Kasumi-1 (cell line): ENCODE measurements at regions not wholly inside any gene's neighbourhood (a gene's known extent, or its start where the extent isn't known, plus 50 kb on each side); places are given as distances from the start of the nearest gene placed in this dataset.
"Not testable (repeated sequence)": the region's sequence is repeated elsewhere in the genome, so short reads cannot be mapped to it uniquely, and the experiment has no call there.

Experiments
- DNase-seq, 2 experiments: peaks; one replicate each; lab custom pipeline; 2025; lab: John Stamatoyannopoulos, UW

DNA sequence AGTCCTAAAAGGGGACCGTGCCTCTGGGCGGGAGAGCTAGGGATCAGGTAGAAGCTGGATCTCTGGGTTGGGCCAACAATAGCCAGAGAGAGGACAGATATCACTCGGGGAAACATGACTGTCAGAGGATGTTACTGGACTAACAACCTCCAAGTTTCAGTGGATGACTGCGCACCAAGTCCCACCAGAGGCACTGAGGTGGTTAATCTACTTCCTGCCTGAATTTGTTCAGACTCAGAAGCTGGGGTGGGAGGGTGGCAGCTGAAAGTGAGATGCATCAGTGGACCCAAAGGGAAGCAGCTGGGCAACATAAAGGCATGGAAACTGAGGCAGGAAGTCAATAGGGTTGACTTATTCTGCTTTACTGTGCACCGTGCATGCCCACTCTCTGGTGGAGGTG, 130.1 kb upstream of the SLC44A1 start:
- DNase-seq = no peak

DNA sequence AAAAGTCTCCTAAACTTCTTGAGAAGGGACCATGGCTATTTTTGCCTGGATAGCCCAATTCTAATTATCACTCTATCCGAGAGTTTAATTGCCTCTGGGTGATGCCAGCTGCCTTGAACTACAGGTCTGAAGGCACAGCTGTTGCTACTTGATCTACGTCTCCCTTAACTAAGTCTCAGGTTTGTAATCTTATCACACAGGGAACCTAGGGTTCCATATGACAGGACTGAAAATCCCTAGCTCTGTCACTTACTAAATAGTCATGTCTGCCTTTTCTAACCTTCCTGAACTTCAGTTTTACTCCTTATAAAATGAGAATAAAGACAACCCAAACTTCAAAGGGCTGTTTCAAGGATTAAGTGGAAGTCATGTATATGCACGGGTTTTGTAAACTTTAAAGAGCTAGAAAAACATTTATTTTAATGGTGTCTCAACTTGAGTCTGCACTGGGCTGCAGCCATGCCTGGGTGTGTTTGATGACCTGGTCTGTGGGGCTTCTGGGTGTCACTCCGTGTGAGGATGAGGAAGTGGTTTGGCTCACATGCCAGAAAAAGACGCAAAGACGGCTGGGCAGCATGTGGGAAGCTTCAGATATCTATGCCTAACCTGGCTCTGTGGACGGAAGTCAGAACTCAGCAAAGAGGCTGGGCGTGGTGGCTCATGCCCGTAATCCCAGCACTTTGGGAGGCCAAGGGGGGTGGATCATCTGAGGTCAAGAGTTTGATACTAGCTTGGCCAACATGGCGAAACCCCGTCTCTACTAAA, 129.3 kb upstream of the SLC44A1 start:
- DNase-seq = peak; percentile 74

DNA sequence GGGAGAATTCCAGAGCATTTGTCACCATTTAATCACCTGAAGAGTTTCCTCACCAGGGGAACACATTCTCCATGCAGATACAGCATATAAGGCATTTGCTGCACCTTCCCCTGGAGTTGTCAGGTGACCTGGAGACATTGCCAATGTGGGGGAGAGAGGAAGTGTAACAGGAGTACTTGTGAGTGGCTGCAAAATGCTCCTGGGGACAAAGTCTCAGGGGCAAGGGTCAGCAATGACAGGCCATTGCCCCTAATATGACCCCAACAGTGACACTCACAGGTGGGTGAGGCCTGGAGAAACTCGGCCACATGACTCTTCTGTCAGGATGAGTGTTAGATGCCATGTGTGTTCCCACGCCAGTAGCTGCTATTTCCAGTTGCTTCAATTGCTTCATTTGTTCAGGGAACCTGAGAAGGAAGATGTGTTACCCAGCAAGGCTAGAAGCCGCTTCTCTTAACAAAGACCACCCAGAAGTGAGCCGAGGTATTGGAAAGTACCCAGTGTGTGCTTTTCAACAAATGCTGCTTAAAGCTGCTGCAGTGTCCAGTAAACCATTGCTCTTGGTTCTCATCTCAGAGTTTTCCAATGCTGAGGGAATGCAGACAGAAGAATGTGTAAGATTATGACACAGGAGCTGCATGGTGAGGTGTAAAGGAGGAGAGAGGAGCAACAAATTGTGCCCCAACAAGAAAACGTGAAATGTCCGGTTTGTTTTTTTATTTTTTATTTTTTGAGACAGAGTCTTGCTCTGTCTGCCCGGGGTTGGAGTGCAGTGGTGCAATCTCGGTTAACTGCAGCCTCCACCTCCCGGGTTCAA, 128.2 kb upstream of the SLC44A1 start:
- DNase-seq = no peak

DNA sequence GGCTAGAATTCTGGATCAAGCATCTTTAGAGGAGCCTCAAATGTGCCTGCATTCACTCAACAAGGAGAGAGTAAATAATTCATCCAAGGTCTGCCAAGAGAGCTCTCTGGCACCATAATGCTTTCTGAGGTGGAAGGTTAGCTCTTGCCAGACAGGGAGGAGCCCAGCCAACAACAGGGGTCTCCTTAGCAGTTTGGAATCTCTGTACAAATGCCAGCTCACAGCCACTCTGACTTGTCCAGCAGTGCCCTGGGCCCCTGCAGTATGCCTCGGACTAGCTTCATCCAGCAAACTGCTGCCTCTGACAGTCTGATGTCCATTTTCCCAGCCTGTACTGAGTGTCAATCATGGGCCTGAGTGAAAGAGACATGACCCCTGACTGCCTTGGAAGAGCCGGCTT, 127.2 kb upstream of the SLC44A1 start:
- no peak for DNase-seq

DNA sequence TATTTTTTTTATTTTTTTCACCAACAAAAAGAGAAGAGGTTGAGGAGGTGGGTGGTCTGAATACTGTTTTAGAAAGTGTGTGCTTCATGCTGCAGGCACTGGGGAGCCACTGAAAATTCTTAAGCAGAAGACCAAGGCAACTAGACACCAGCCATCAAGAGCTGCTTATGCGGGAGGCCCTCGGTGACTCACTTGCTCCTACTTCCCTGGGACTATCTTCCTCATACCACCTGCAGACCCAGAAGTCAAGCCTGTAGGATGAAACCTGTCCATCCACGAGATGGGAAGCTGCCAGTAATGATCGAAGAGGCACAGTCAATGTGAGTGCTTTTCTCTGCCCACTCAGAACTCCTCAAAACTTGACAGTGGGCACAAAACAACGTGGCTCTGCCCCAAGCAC, 125.8 kb upstream of the SLC44A1 start:
- no peak for DNase-seq

DNA sequence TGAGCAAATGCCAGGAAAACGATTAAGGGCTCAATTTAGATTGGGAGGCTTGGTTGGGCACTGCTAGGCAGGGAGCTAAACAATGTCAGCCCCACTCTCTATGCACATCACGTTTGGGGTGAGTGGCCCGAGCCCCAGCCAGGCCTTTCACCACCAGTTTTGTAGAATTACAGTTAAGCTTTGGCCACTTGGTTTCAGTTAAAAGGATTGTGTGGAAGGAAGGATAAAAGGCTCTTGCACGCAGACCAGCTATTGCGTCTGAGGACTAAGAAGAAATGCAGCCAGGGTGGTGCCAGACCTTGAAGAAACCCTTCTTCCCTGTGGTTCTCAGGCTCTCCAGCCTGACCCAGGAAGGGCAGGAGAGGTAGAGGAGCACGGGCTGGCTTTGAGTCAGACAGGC, 125.3 kb upstream of the SLC44A1 start:
- no peak for DNase-seq

DNA sequence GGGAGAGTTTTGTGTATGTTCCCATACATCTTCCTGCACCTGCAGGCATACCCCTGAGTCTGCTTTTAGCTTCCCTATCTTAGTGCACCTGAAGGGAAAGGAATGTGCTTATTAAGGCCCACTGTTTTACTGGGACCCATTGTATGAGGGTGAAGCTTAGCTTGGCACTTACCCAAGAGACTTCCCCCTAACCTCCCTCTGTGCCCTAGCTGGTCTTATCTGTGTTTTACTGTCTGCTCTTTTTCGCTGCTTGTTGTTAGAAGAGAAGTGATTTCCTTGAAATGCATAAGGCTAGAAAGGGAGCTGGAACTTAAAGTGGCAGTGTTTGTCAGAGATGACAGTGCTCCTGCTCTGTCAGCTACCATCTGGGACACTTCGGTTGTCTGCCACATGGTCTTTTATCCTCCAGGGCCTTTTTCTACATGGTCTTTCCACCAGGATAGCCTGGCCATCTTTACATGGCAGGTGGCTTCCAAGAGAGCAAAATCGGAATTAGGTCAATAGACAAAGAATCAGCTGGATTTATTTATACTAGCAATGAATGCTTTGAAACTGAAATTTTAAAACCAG, 122.5 kb upstream of the SLC44A1 start:
- DNase-seq = no peak

DNA sequence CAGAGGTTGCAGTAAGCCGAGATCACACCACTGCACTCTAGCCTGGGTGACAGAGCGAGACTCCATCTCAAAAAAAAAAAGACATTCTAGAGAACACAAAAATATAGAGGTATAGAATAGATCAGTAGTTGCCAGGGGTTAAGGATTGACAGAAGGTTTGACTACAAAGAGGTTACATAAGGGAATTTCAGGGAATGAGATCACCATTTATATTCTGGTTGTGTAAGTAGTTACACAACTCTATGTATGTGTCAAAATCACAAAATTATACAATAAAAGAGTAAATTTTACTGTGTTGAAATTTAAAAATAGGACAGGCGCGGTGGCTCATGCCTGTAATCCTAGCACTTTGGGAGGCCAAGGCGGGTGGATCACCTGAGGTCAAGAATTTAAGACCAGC, 119.9 kb upstream of the SLC44A1 start:
- not testable (repeated sequence) for DNase-seq

DNA sequence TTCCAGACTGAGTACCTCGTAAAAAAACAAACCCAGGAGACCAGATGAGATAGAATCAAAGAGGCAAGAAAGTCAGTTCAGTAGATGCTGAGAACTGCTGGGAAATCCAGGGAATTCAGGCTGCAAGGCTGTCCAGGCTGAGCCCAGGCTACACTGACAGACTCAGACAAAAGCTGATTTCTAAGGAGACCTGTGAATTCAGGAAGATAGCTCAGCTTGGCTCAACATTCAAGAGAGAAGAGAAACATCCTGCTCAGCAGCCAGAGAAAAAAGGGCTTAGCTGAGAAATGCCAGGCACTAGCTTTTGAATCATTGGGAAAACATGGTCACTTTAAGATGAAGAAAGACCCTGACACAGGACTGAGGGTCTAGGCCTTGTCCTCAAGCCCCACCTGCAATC, 118.2 kb upstream of the SLC44A1 start:
- DNase-seq = no peak

DNA sequence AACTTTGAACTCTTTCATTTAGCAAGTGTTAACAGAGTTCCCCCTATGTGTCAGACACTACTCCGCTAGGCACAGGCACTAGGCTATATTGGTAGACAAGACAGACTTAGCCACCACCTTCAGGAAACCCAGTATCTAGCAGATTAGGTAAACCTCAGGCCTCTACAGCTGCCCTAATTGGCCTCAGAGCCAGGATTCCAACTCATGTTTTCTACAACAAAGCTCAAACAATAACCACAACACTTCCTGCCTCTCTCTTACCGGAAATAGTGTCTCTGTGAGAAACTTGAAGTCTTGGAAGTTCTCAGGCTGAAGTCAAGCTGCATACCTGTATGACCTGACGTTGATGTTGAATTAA, 116.6 kb upstream of the SLC44A1 start:
- DNase-seq = peak; percentile 83 to 85

DNA sequence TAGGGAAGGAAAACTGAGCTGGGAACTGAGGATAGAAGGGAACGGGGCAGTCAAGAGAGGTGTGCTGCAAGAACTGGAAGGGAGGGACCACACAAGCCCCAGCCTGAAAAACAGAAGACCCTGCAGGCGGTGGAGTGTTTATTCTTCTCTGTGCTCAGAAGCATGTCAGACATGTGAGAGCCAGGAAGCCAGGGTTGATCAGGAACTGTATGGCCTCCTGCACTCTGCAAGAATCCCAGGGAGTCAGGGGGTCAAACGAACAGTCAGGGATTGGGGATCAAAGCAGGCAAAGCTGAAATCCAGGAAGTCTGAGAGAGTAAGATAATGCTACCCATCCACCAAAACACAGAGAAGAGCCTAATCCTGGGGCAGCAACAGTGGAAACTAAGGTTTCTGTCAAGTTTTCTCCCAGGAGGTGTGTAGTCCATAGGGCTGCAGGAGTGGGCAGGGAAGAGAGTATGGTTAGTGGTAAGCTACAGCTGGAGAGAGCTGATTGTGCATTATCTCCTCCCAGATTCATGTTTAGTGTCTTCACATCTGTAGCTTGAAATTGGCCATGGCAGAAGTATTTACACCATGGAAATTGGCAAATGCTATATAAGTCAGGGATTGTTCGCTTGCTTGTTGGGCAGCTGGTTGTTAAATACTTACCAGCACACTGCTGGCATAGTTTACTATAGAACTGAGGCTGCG, 115.4 kb upstream of the SLC44A1 start:
- DNase-seq = peak in 1 of 2 experiments; percentile 2

DNA sequence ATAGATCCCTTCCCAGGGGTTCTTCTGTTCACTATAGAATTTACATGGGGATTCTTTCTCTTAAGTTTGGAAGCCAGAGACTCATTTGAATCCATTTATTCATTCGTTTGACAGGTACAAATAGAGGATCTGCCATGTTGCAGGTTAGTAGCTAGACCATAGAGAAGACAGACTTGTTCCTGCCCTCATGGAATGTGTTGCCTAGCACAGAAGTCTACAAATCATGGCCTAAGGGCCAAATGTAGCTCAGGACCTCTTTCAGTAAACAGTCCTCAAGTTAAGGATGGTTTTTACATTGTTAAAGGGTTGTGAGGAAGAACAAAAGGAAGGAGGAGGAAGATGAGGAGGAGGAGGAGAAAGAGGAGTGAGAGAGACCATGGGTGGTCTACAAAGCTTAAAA, 114.7 kb upstream of the SLC44A1 start:
- no peak for DNase-seq

DNA sequence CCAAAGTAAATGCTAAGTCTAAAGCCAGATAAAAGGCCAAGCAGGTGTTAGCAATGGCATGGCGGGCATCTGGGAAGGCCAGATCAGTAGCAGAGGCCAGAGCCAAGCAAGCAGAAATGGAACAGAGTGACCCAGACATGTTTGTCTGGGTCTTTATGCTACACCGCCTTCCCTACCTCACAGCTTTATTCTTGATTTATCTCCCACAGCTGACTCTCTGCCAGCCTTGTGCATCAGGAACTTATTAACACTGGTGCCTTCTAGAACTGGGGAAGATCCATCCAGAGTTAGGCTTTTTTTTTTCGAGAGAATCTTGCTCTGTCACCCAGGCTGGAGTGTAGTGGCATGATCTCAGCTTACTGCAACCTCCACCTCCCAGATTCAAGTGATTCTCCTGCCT, 112.5 kb upstream of the SLC44A1 start:
- no peak for DNase-seq

DNA sequence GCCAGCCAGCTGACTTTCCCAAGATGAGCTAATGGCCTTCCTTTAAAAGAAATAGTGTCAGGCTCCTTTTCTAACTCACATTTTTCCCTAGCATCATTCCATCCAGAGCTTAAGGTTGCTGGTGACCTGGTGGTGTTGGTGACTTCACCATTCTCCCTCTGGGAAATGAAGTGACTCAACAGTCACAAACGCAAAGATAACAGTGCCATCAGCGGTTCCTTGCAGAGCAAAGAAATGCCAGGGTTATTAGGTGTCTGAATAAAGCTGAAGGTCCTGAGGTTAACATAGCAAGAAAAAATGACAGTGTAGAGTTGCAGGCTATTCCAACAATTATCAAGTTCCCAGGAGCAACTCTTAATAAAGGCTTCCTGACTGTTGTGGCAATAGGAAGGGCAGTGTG, 111.8 kb upstream of the SLC44A1 start:
- DNase-seq = no peak

DNA sequence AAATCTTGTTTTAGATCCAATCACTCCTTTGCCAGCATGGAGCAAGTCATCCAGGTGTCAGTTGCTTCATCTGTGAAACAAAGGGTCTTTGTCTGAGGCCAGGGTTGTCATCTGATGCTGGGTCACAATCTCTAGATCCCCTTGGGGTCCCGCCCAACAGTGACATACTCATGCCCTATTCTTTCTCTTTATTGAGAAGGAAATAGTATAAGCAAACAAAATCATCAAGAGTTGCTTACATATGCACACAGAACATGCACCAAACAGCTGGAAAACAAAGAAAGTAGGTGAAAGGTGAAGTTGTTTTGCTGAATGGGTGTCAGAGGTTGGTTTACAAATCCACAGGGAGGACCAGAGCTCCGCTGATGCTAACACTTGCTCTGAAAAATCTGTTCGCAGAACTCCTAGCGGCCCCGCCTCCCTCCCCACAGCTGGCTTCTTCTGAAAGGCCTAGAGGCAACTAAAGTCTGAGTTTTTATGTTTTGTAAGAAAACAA, 106.1 kb upstream of the SLC44A1 start:
- DNase-seq = no peak

DNA sequence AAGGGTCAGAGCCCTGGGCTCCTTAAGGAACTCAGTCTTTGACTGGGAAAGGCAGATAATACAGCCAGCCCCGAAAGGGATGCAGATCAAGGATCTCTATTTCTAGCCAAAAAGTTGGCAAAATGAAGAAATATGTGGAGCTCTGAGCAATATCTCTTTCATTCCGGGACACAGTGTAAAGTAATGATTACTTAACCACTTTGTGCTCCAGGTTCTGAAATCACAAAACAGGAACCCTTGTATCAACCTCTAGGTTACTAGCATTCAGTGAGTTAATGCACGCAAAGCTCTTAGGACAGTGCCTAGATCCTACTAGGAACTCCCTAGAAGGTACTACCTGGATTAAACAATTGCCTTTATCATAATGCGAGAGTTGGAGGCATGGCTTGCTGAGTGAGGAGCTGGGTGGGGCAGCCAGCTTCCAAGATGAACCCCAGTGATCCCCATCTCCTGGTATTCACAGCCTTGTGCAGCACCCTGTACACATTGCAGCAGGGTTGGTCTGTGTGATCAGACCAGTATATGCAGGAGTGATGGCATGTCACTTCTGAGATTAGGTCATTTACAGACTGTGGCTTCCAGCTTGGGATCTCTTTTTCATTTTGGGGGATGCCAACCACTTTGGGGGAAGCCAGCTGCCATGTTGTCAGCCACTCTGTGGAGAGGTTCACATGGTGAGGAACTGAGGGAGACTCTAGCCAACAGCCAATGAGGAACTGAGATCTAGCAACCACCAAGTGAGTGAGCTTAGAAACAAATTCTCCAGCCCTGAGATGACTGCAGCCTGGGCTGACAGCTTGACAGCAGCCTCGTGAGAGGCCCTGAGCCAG, 103.1 kb upstream of the SLC44A1 start:
- DNase-seq = no peak

DNA sequence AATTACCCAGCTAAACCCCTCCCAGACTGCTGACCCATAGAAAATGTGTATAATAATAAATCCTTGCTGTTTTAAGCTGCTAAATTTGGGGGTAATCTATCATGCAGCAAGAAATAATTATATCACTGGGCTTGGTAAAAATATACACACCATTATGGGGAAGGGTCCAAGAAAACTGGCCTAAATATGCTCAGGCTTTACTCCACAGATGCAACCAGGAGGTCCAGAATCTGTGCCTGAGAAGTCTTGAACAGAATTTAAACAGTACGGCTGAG, 102.5 kb upstream of the SLC44A1 start:
- no peak for DNase-seq

DNA sequence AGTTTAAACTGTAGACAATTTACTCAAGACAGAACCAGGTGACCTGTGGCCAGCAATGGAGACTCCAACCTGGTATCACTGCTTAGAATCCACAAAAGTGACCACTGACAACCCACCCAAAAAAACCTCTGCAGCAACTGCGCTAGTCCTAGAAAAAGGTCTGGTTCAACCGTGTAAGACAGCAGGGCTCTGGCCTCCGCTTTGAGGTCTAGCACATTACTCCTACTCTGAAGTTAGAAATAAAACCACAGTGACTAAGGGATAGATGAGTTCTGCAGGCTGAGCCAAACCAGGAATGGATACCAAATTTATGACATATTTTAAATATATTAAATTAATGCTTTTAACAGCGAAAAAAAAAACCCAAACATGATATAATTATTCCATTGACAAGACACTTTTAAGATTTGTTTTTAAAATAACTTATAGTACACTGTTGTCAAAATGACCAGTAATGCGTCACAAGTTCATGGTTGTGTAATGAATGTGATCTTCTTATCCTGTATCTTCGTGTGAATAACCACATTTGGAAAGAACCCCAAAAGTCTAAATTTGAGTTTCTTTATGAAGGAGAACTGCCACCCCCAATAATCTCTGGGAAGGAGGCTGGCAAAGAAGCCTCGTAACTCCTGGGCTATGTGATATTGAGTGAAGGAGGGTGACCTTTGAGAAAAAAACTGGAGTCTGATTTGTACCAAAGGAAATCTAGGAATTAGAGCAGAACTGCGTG, 101.9 kb upstream of the SLC44A1 start:
- no peak for DNase-seq

DNA sequence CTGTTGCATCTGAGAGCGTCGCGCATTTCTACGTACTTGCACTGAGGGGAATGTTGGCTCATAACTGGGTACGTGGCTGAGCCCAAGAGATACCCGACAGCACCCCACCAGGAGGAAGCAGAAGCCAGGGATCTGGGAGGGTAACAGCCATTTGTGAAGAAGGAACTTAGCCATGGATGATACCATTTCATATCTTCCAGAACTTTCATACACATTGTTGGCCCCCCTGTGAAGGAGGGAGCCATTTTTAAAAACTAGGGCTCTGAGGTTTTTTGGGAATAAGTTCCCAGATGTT, 101.4 kb upstream of the SLC44A1 start:
- DNase-seq = no peak

DNA sequence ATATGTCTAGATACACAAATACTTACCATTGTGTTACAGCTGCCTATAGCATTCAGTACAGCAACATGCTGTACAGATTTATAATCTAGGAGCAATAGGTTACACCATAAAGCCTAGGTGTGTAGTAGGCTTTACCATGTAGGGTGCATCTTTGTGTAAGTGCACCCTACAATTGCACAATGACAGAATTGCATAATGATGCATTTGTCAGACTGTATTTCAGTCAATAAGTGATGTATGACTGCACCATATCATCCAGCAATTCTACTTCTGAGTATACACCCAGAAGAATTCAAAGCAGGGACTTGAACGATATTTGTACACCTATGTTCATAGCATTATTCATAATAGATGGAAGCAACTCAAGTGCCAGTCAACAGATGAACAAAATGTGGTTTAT, 100.4 kb upstream of the SLC44A1 start:
- no peak for DNase-seq

DNA sequence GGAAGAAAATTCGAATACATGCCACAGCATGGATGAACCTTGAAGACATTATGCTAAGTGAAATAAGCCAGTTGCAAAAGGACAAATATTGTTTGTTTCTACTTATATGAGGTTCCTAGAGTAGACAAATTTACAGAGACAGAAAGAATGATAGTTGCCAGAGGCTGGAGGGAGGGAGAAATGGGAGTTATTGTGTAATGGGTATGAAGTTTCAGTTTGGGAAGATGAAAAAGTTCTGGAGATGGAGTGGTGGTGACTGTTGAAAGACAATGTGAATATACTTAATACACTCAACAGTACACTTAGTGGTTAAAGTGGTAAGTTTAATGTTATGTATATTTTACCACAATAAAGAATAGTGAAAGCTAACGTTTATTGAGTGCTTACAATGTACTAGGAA, 99.6 kb upstream of the SLC44A1 start:
- no peak for DNase-seq
